Right ventricle myocardium inferior (tissue), 1 donor: ENCODE measurements at regions not wholly inside any gene's neighbourhood (a gene's known extent, or its start where the extent isn't known, plus 50 kb on each side); places are given as distances from the start of the nearest gene placed in this dataset.

Source experiments
- ATAC-seq: fragments of 200-7000 bp; cut with Tn5 transposase; one replicate; pipeline ENCODE4 v1.9.1; 2020; ENCODE audit warnings: mild to moderate bottlenecking, moderate library complexity
- DNase-seq: peaks from one replicate; pipeline ENCODE4 v3.0.0; 2021; ENCODE audit errors: missing footprints
- intact Hi-C: fragments of 100-400 bp; cut with DNase I; formaldehyde crosslinking; loops from one replicate; pipeline ENCODE4 v1.11.0; 2022
- donor health status: DM: no; HTN: yes; CAD: no; lungs with severe emphysema.

DNA sequence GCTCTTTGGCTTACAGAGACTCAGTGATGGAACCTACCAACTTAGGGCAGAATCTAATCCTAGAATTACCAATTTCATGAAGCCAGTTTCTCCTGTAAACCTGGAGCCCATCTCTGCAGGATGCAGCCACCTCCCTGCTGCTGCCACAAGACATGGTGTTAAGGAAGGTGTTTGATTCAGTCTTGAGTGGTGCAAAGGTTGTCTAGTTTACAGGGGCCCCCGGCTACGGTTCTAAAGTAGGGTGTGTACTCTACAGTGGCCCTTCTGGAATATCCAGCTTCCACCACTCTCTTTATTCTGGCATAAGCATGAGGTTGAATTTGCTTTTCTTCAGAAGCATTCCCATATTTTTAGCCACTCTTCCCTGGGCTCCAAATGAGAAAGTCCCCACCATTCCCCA lies 154.1 kb upstream of the GRIP1 start:
- intact Hi-C loops = no loop called here
- ATAC-seq (no peak), DNase-seq (no peak)

DNA sequence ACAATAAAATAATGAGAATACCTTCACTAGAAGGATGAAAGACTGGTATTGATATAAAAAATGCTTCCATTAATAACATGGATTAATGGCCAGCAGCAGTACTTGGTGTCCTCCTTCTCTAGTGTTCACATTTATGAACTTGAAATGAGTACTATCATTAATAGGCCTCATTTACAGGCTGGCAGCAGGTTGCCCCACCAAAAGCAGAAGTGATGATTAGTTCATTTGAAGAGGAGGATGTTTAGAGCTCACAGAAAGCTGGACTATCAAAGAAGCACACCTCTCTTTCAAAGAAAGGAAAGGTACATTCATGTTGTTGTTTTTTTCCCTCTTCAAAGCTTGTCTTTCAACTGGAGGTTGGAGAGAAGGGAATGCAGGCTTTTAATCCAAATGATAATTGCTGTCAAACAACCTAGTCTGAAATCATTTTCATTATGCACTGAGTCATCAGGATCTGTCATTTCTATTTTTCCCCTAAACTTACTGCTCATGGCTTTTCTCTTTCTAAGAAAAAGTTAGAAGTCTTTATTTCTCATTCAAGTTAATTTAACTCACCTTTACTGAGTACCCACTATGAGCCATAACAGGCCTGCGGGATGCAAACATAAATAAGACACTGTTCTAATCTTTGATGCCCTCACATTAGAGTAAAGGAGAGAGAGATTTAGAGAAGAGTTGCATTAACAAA lies 157.9 kb upstream of the GRIP1 start:
- intact Hi-C loops = no loop called here

DNA sequence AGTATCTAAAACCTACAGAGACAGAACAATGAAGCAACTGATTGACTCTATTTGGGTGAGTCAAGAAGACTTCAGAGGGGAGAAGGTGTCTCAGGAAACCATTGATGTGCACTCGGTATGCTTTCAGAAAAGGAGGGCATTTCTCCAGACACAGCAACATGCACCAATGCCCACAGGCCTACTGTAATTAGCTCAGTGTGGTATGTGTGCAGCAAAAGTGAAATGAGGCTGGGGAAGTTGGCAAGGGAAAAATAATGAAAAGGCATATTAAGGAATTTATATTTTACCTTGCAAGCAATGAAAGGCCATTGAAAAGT lies 158.4 kb upstream of the GRIP1 start:
- ATAC-seq (no peak), DNase-seq (no peak)
- intact Hi-C loops = no loop called here

More for the DNA sequence above, 157.9 kb upstream of the GRIP1 start:
- ATAC-seq = no peak
- DNase-seq = no peak

DNA sequence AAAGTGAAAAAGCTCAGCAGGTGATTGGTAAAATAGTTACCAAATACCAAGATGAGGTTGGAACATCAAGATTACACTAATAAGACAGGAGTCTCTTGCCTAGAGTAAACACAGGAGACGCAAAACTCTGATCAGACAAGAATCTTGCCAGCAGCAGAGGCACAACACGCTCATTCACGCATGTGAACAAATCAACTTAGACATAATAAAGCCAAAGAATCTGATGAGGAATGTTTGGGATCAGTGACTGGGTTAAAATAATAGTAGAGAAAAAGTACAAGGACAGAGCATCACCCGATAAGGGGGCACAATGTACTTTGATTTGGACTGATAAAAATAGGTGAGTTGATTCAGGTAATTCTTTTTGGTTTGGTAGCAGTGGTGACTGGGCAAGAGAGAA lies 159.5 kb upstream of the GRIP1 start:
- intact Hi-C loops = no loop called here
- ATAC-seq = no peak
- no peak for DNase-seq

DNA sequence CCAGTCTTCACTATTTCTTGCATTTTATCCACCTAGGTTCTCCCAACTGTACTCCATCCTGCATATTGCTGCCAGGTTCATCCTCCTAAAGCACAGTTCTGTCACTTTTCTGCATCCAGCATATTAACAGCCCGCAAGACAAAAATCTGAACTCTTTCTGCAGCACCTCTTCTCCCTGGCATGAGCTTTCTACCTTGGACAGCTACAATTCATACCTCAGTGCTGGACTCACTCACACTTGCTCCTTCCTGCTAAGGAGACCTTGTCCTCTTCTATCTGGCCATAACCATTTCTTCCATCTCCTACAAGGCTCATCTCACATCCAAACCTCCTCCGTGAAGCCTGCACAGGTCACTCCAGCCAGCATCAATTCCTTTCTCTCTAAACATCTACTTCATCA lies 170.1 kb upstream of the GRIP1 start:
- intact Hi-C loops = no loop called here
- no peak for ATAC-seq
- DNase-seq = no peak

DNA sequence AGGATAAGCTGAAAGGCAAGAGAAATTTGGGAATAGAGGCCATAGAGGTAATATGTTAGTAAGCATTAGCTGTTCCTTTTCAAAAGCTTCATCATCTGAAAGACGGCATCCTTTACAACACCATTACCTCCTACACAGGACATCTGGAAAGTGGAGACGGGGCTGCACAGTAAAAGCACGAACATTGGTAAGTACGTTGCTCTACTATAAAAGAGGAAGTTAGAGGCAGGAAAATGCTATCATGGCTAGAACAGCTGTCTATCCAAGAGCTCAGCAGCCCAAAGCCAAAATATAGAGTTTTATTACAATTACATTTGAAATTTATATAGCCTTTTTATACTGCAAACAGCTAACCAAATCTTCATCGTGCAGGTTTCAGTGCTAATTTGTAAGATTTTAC lies 172.3 kb upstream of the GRIP1 start:
- intact Hi-C loops = no loop called here
- no peak for ATAC-seq
- no peak for DNase-seq

DNA sequence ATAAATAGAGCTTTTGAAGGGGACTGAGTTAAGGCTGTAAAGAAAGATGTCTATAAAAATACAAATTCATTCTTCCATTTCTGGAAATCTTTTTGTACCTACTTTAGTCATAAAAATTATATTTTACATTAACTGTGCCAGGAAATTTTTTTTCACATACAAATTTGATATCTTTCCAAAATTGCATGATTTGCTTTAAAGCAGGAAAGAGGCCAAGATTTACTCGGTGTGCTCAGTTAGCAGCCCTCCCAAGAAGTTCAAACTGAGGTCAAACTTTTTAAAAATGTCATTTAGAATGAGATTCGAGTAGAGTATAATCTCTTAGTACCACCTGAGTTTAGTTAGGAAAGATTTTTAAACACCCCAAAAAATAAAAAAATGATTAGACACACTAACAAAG lies 173.2 kb upstream of the GRIP1 start:
- intact Hi-C loops = no loop called here
- DNase-seq (no peak), ATAC-seq (no peak)

DNA sequence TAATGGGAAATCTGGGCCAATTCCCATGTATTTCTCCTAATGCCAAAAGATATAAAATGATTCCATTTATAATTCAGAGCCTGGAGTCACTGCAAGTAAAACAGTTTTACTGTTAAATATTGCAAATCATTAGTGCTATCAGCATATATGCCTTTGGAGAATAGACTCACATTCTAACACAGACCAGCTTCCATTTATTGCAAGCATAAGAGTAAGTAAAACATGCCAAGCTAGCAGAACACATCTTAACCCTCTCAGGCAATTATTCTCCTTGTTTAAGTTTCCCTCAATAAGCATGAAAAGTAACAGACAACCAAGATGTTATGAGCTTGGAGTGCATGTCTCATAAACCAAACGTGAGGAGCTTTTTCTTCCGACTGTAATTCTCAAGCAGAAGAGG lies 173.9 kb upstream of the GRIP1 start:
- no peak for ATAC-seq
- intact Hi-C loops = no loop called here
- DNase-seq = no peak

DNA sequence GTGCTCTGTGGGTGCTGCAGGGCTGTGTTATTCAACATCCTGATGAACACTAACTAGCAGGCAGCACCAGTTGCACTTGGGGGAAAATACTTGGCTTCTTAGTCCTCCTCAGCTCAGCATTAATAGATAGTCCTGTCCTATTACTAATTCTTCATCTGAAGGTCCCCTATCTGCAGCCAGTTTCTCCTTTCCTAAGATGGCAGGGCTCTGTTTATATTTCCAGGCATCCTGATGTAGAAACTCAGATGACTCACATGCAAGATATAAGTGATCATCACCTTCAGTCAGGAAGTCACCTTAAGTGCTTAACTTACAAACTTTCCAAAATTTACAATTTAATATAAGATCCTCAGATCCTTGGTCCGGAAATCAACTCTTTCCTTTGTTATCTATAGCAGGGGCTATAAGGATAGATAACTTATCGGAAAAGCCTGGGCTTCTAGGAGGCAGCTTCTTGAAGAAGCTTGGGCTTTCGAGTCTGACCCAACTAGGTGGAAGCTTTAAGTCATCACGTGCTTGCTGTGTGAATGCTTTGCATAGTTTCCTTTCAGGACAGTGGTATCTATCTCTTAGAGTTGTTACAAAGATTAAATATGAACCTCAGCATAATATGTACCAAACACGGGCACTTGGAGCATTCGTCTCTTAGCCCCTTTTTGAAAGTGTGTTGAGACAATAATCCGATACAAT lies 181.0 kb upstream of the GRIP1 start:
- ATAC-seq (no peak), DNase-seq (no peak)
- intact Hi-C loops = no loop called here

DNA sequence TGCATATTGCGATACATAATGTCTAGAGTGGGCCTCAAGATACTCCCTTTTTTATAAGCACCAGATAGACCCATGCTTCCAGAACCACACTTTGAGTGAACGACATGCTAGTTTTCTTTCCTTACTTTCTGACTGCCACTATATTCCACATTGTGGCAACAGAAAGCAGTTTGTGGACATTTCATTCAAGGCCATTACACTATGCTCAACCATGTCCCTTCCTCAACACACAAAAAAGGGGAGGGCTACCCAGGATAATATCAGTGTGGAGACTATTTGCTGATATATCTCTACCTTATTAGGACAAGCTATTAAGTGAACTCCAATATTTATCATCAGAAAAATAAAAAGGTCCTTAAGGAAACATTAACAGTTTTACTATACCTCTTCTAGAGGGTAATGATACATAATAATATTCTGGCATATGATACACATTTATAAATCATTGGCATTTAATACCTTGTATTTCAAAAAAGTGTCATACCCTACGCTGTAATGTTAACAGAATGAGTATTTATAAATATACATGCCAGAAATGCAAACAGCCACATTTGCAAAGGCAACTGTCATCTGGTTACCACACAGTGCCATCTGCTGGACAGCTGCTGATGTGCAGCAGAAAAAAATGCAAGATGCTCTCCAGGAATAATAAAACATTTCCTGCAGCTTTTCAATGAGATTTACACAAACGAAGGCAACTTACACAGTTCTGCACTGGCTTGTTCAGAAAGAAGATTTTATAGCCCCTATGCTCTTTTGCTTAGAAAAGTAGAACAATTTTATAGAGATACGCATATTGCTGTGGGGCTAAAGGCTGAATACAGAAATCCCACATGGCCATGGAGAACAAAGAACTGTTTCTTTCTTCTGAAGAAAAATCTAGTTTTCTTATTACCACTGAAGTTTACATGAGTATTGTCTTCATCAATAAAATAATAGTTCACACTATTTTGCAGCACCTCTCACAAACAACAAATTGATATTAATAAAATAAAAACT lies 182.2 kb upstream of the GRIP1 start:
- DNase-seq = no peak
- intact Hi-C loops = loop anchor here (1.0 kb wide), 1 partner anchor 172 kb away; no protein-coding TSS in a partner anchor
- no peak for ATAC-seq

DNA sequence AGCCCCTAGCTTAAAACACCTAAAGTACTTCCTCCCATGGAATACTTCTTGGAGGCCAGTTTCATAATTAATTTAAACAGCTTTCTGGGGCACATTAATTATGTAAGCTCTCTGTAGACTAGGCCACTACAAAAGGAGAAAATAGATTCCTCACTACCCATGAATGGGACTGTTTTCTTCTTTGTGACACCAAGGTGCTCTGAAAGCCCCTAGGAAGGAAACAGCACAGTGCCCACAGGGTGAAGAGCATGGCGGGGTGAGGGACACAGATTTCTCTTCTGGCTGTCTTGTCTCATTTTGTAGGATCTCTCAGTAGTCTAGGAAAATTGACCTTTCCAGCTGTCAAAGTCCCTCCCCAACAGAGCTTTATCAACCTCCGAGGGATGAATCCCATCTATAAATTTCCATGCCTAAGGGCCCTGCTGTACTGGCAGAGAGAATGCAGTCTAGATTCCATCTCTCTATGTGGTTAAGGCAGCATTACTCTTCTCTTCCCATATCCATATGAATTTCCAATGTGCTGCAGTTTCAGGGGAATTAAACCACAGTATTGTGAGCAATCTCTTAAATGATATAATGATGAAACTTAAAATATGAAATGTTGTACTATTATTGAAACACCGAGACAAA lies 183.6 kb upstream of the GRIP1 start:
- DNase-seq (no peak), ATAC-seq (no peak)
- intact Hi-C loops = no loop called here

DNA sequence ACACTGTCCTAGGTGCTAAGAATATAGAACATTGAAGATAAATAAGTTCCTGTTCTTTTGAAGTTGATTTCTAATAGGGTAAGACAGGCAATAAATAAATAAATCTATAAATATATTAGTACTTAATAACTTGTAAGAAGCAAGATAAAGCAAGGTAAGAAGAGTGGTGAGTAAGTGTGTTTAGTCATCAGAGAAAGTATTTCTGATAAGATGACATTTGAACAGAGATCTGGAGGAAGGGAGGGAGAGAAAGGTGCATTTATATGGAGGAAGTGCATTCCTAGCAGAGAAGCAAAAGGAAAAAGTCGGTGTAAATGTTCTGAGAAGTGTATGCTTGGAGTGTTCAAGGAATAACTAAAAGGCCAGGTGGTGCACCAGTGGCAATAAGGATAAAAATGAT lies 184.4 kb upstream of the GRIP1 start:
- ATAC-seq (no peak), DNase-seq (no peak)
- intact Hi-C loops = no loop called here

DNA sequence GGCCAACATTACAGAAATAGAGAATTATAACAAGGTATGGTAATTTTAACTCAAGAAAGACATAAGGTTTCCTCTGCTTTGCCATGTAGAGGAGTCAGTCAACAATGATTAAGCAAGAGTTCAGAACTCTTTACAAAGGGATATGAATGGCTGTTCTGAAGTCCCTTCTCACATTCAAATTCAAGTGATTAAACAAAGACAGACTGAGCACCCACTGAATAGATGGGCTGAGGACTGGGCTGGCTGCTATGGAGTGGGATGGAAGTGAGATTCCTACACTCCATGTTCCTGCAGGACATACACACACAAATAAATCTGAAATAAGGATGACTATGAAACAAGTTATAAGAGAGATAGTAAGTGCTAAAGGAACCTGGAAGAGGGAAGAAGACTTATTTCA lies 199.0 kb upstream of the GRIP1 start:
- ATAC-seq (no peak), DNase-seq (no peak)
- intact Hi-C loops = no loop called here

DNA sequence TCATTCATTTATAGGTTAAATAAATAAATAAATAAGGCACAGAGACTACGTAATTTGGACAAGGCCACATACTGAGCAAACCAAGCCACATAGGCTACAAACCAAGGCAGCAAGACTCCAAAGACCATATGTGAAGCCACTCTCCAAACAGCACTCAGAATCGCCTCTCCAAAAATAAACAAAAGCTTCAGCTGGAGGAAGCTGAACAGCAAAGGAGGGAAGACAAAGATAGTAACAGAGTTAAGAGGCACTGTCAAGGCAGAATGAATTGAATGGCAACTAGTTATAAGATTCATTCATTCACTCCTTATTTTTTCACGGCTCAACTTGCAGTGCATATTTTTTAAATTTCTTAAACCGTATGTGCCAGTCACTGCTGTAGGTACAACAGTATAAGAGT lies 200.5 kb upstream of the GRIP1 start:
- intact Hi-C loops = no loop called here
- DNase-seq (no peak), ATAC-seq (peak; percentile 8)

DNA sequence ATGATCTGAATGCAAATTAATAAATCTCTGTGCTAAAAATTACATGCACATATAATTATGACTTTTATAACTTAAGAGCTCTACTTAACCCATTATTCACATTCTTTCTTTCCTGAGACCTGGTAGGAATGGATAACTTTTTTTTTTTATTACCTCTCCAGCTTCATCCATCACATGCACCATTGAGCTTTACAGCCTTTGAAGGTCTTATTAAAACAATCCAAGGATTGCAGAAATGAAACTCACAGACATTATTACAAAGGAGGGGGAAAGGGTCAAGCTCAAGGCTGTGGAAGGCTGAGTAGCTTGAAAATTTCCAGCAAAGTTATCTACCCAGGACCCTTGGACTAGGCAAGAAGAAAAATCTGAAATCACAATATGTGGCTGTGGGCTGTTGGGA lies 202.5 kb upstream of the GRIP1 start:
- no peak for ATAC-seq
- DNase-seq = no peak
- intact Hi-C loops = no loop called here

DNA sequence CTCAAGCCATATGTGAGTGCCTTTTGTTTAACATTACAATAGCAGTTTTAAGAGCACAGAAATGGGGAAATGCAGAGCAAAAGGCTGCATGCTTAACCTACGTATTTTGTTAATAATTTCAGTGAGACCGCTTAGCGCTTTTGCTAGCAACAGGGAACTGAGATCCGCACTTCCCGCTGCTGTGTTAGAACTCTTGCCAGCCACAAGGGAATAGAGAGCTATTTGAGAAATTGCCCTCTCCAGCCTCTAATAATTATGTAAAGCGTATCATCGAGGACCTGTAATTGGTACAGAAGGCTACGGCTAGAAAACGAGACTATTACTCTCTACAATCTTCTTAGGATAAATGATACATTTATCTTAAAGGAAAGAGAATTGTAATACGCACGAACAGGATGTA lies 205.2 kb upstream of the GRIP1 start:
- no peak for DNase-seq
- no peak for ATAC-seq
- intact Hi-C loops = no loop called here

DNA sequence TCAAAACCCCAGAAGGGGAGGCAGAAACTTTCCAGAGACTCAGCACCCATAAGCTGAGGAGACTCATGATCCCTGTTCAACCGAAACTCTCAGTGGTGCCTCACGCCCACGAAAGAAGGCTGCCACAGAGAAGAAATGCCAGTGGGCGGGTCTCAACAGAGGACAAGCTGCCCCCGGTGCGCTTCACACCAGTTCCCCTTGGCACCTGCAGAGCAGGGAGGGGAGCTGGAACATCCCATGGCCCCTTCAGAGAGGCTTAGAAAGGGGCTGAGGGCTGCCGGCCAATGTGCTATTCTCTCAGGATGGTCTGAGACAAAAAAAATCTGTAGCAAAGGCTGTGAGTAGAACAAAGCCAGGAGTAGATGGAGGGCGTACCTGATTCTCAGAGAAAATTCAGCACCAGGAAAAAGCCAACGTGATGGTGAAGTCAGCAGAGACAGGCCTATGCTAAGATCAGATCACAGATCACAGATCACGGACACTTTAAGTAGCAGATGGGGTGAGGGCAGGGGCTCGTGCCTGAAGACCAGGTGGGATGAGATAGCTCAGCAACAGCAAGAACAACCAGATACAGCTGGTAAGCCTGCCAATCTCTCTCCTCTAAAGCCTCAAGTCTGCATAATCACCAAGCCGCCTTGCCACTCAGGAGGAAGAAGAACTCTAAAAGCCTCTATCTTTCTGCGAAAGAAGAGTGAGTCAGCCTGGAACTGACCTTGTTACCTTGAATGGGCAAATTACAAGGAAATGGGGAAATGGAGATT lies 206.4 kb upstream of the GRIP1 start:
- DNase-seq (no peak), ATAC-seq (no peak)
- intact Hi-C loops = no loop called here

DNA sequence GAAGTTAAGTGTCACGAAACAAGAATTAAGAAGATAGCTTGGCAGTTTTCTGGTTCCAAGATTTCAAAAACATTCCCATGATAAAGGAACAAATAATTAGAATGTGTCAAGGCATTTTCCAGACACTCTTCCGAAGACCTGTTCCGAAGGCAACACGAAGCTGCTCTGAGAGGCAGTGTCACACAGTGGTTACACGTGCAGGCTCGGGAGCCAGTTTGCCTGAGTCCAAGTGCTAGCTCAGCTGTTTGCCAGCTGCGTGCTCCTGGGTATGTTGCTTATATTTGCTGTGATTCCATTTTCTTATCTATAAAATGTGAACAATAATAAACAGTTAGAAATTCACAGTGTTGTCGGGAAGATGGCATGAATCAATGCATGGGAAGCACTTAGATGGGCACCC lies 217.9 kb upstream of the GRIP1 start:
- ATAC-seq = no peak
- intact Hi-C loops = no loop called here
- no peak for DNase-seq
